Muscle of arm (tissue), 1 donor: ENCODE measurements at regions not wholly inside any gene's neighbourhood (a gene's known extent, or its start where the extent isn't known, plus 50 kb on each side); places are given as distances from the start of the nearest gene placed in this dataset.
"Not testable (repeated sequence)": the region's sequence is repeated elsewhere in the genome, so short reads cannot be mapped to it uniquely, and the experiment has no call there.

Experiments used
- DNase-seq: peaks from one replicate; pipeline ENCODE4 v3.0.0-alpha.2; 2013

- DNase-seq: no peak
These were observed 146.4 kb upstream of the GALNT2 start for GRCh38 chr1:229920683-229921082.

GRCh38 chr1:229922249-229922648 lies 144.8 kb upstream of the GALNT2 start:
- no peak for DNase-seq

- DNase-seq: no peak
These were observed 142.4 kb upstream of the GALNT2 start for GRCh38 chr1:229924639-229925038.

- no peak for DNase-seq
These were observed 138.3 kb upstream of the GALNT2 start for GRCh38 chr1:229928767-229929166.

- not testable (repeated sequence) for DNase-seq
These were observed 135.3 kb upstream of the GALNT2 start for GRCh38 chr1:229931751-229932150.

- DNase-seq: not testable (repeated sequence)
These were observed 131.9 kb upstream of the GALNT2 start for GRCh38 chr1:229935157-229935556.

- peak; percentile 38 for DNase-seq
These were observed 128.5 kb upstream of the GALNT2 start for GRCh38 chr1:229938551-229938950.

- no peak for DNase-seq
These were observed 126.4 kb upstream of the GALNT2 start for GRCh38 chr1:229940684-229941083.

- DNase-seq: no peak
These were observed 125.9 kb upstream of the GALNT2 start for GRCh38 chr1:229941160-229941559.

- DNase-seq: peak; percentile 45
These were observed 125.2 kb upstream of the GALNT2 start for GRCh38 chr1:229941831-229942230.

- DNase-seq: peak; percentile 31
These were observed 124.5 kb upstream of the GALNT2 start for GRCh38 chr1:229942501-229942900.

GRCh38 chr1:229943148-229943714 lies 123.8 kb upstream of the GALNT2 start:
- DNase-seq: no peak

- DNase-seq: no peak
These were observed 122.9 kb upstream of the GALNT2 start for GRCh38 chr1:229943988-229944743.

GRCh38 chr1:229945795-229946194 lies 121.2 kb upstream of the GALNT2 start:
- no peak for DNase-seq

GRCh38 chr1:229947968-229948367 lies 119.1 kb upstream of the GALNT2 start:
- DNase-seq: no peak

GRCh38 chr1:229948438-229948837 lies 118.6 kb upstream of the GALNT2 start:
- DNase-seq: no peak

- no peak for DNase-seq
These were observed 117.5 kb upstream of the GALNT2 start for GRCh38 chr1:229949500-229949899.

GRCh38 chr1:229950020-229950419 lies 117.0 kb upstream of the GALNT2 start:
- no peak for DNase-seq

- no peak for DNase-seq
These were observed 116.1 kb upstream of the GALNT2 start for GRCh38 chr1:229950908-229951307.

- no peak for DNase-seq
These were observed 115.0 kb upstream of the GALNT2 start for GRCh38 chr1:229951856-229952534.

- DNase-seq: no peak
These were observed 114.1 kb upstream of the GALNT2 start for GRCh38 chr1:229952670-229953520.

- DNase-seq: no peak
These were observed 113.2 kb upstream of the GALNT2 start for GRCh38 chr1:229953736-229954326.
